ENCODE measurements at regions not wholly inside any gene's neighbourhood (a gene's known extent, or its start where the extent isn't known, plus 50 kb on each side); places are given as distances from the start of the nearest gene placed in this dataset.

- Histone ChIP-seq H4K20me1 (replicated peaks; ENCODE audit: control insufficient read depth, insufficient read depth, low read length) (no peaks in the 10 kb centered on the region), H3K36me3 (ENCODE audit: control insufficient read depth, insufficient read depth, low read length) (no peaks in the 10 kb centered on the region), H3K4me3 (no peak overlapping the region), H3K9me1 (ENCODE audit: control insufficient read depth, insufficient read depth, low read length) (no peaks in the 10 kb centered on the region), H3K27me3 (ENCODE audit: control insufficient read depth in 2 of 2, insufficient read depth in 2 of 2, low read length in 2 of 2) (no peaks in the 10 kb centered on the region), H3K9ac (ENCODE audit: insufficient read depth in 1 of 2, low read depth in 2 of 2, low read length in 2 of 2) (no peak overlapping the region), H3K79me2 (ENCODE audit: control insufficient read depth, insufficient read depth, low read length) (no peaks in the 10 kb centered on the region), H3K27ac (ENCODE audit: extremely low read depth, low read depth, low read length) (no peak overlapping the region), H3K4me2 (ENCODE audit: insufficient read depth, low read length) (no peak overlapping the region), H3K4me1 (replicated peaks in 1 of 2; ENCODE audit: control insufficient read depth in 2 of 2, insufficient read depth in 2 of 2, low read length in 2 of 2) (no peaks in the 10 kb centered on the region), H3K9me3 (replicated peaks; ENCODE audit: control insufficient read depth, insufficient read depth, low read depth, low read length) (no peaks in the 10 kb centered on the region), H2AFZ (ENCODE audit: low read depth, low read length) (no peak overlapping the region)
- ChIA-PET POLR2A (no interaction called here), CTCF (ENCODE audit: low intra/inter-chr PET ratio) (no interaction called here)
- in situ Hi-C loops (cut with MboI), result no loop called here
- ATAC-seq, result no peak
- BruUV-seq (replicated peaks), result no TSS peak
- intact Hi-C loops (cut with micrococcal nuclease), result no loop called here
- TF ChIP-seq MLLT1 (IDR thresholded peaks at IDR 0.05), result no peak
- no peak for TF ChIP-seq CTCF (IDR thresholded peaks at IDR 0.05 in 2 of 3, conservative IDR thresholded peaks at IDR 0.05 in 1 of 3; ENCODE audit: insufficient read depth in 2 of 3, low read depth in 1 of 3, low read length in 3 of 3)
- no peak for TF ChIP-seq YY1 (IDR thresholded peaks at IDR 0.05; ENCODE audit: borderline replicate concordance in 1 of 3, control insufficient read depth in 1 of 3, extremely low read depth in 1 of 3, insufficient read depth in 3 of 3, insufficient read length in 1 of 3, insufficient replicate concordance in 2 of 3, low read depth in 1 of 3, low read length in 2 of 3)
- no peak for TF ChIP-seq ETV6 (IDR thresholded peaks at IDR 0.05; ENCODE audit: borderline replicate concordance in 1 of 2, low read depth in 2 of 2, low read length in 1 of 2)
- TF ChIP-seq ETV6 (CRISPR knock-in tag; IDR thresholded peaks at IDR 0.05; ENCODE audit: borderline replicate concordance), result no peak
- TF ChIP-seq COPS2 (conservative IDR thresholded peaks at IDR 0.05), result no peak
- no peak for TF ChIP-seq E2F6 (IDR thresholded peaks at IDR 0.05; ENCODE audit: borderline replicate concordance in 1 of 2, extremely low read depth in 1 of 2, insufficient read depth in 1 of 2, insufficient read length in 1 of 2, low read depth in 1 of 2, low read length in 1 of 2, poor library complexity in 1 of 2, severe bottlenecking in 1 of 2)
- TF ChIP-seq IFI16 (CRISPR knock-in tag; IDR thresholded peaks at IDR 0.05), result no peak
- no peak for TF ChIP-seq HLTF (IDR thresholded peaks at IDR 0.05)
- TF ChIP-seq EP400 (IDR thresholded peaks at IDR 0.05), result no peak
- no peak for TF ChIP-seq JUNB (CRISPR knock-in tag; conservative IDR thresholded peaks at IDR 0.05)
- TF ChIP-seq ZNF12 (CRISPR knock-in tag; IDR thresholded peaks at IDR 0.05), result no peak
- no peak for TF ChIP-seq ZNF143 (CRISPR knock-in tag; IDR thresholded peaks at IDR 0.05)
- no peak for TF ChIP-seq E2F4 (CRISPR knock-in tag; IDR thresholded peaks at IDR 0.05; ENCODE audit: low read depth)
- TF ChIP-seq YBX1 (IDR thresholded peaks at IDR 0.05), result no peak
- FAIRE-seq, result no peak
- DNase-seq (ENCODE audit: extremely low read depth in 1 of 4, low spot score in 3 of 4), result no peak
Measured at GRCh38 chr9:99726758-99727157, 94.9 kb upstream of the NR4A3 start.
